DOHH2 (cell line): ENCODE measurements at regions not wholly inside any gene's neighbourhood (a gene's known extent, or its start where the extent isn't known, plus 50 kb on each side); places are given as distances from the start of the nearest gene placed in this dataset.

Experiments
- H3F3A ChIP-seq: fragments of 200-600 bp; sonication (generic), shearing (Covaris generic); 2 replicates; pipeline ENCODE4 v1.6.0; 2016; ENCODE audit warnings: antibody characterized with exemption, mild to moderate bottlenecking; ENCODE audit not compliant: control insufficient read depth, insufficient read depth
- H3K27ac ChIP-seq: fragments of 200-600 bp; sonication (generic); 2 replicates; pipeline ENCODE4 v1.5.1; 2014; ENCODE audit warnings: low read depth, mild to moderate bottlenecking, low read length, moderate library complexity
- H3K27me3 ChIP-seq: fragments of 200-600 bp; sonication (generic); 2 replicates; pipeline ENCODE4 v1.6.1; 2014; ENCODE audit warnings: mild to moderate bottlenecking, low read length, mixed read lengths; ENCODE audit not compliant: control insufficient read depth
- H3K36me3 ChIP-seq: fragments of 200-600 bp; sonication (generic); 2 replicates; pipeline ENCODE4 v1.6.1; 2014; ENCODE audit warnings: mild to moderate bottlenecking, low read length, moderate library complexity, mixed read lengths; ENCODE audit not compliant: control insufficient read depth
- H3K4me1 ChIP-seq: fragments of 200-600 bp; sonication (generic); 2 replicates; pipeline ENCODE4 v1.6.1; 2014; ENCODE audit warnings: mild to moderate bottlenecking, low read length, mixed read lengths; ENCODE audit not compliant: control insufficient read depth
- H3K4me2 ChIP-seq: fragments of 200-600 bp; sonication (generic); 2 replicates; pipeline ENCODE4 v1.6.0; 2014; ENCODE audit warnings: mild to moderate bottlenecking, low read length, moderate library complexity
- H3K4me3 ChIP-seq: fragments of 200-600 bp; sonication (generic); 2 replicates; pipeline ENCODE4 v1.5.1; 2014; ENCODE audit warnings: mild to moderate bottlenecking, low read length, mixed read lengths
- H3K79me2 ChIP-seq: fragments of 200-600 bp; sonication (generic); 2 replicates; pipeline ENCODE4 v1.6.1; 2014; ENCODE audit warnings: mild to moderate bottlenecking, low read length, mixed read lengths; ENCODE audit not compliant: control insufficient read depth
- H3K9me2 ChIP-seq: fragments of 200-600 bp; sonication (generic); replicated peaks from 2 replicates; pipeline ENCODE4 v1.6.1; 2014; ENCODE audit warnings: mild to moderate bottlenecking, low read length, mixed read lengths; ENCODE audit not compliant: control insufficient read depth
- H3K9me3 ChIP-seq: fragments of 200-600 bp; sonication (generic); 2 replicates; pipeline ENCODE4 v1.6.1; 2014; ENCODE audit warnings: antibody characterized with exemption, low read length, mixed read lengths; ENCODE audit not compliant: control insufficient read depth, insufficient read depth
- H4K20me1 ChIP-seq: fragments of 200-600 bp; sonication (generic); 2 replicates; pipeline ENCODE4 v1.6.0; 2014; ENCODE audit warnings: low read depth, mild to moderate bottlenecking, antibody characterized with exemption, low read length, moderate library complexity; ENCODE audit not compliant: control insufficient read depth, insufficient read depth
- EZH2phosphoT487 ChIP-seq: fragments of 200-600 bp; sonication (generic); IDR thresholded peaks from 2 replicates; pipeline ENCODE4 v1.6.1; 2017; ENCODE audit warnings: borderline replicate concordance, mild to moderate bottlenecking, antibody characterized with exemption, low read length, moderate library complexity, mixed read lengths
- TF ChIP-seq, protein P1 (sequence below): fragments of 200-600 bp; sonication (generic); IDR thresholded peaks from one replicate; pipeline ENCODE4 v1.5.1; 2014; ENCODE audit warnings: antibody characterized with exemption, mild to moderate bottlenecking, low read depth, low read length; ENCODE audit not compliant: poor library complexity, severe bottlenecking

DNA sequence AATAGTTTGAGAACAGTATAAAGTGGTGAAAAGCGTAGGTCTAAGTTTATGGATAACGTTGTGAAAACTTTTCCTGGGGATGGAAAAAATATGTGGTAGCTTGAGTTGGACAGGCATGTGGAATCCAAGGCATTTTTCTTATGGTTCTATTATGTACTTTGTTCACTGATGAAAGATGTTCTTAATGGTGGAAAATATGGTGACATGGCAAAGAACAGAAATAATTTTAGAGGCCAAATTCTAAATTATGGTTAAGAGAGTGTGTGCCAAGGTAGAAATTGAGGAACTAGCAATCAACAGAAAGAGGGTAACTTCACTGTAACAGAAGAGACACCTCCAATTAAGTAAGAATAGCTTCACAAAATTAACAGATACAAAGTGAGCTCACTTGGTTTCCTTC is 427.8 kb downstream of the SLC6A15 start:
- Histone ChIP-seq H3K36me3 (no peaks in the 10 kb centered on the region), H4K20me1 (no peaks in the 10 kb centered on the region), H3K4me1 (no peaks in the 10 kb centered on the region), H3K4me3 (no peak overlapping the region), H3K4me2 (no peak overlapping the region), H3F3A (no peaks in the 10 kb centered on the region), H3K9me3 (no peaks in the 10 kb centered on the region), H3K27ac (no peak overlapping the region), H3K27me3 (no peaks in the 10 kb centered on the region), H3K9me2 (no peaks in the 10 kb centered on the region), H3K79me2 (no peaks in the 10 kb centered on the region)
- no peak for TF ChIP-seq EZH2phosphoT487
- TF ChIP-seq, protein P1, sequence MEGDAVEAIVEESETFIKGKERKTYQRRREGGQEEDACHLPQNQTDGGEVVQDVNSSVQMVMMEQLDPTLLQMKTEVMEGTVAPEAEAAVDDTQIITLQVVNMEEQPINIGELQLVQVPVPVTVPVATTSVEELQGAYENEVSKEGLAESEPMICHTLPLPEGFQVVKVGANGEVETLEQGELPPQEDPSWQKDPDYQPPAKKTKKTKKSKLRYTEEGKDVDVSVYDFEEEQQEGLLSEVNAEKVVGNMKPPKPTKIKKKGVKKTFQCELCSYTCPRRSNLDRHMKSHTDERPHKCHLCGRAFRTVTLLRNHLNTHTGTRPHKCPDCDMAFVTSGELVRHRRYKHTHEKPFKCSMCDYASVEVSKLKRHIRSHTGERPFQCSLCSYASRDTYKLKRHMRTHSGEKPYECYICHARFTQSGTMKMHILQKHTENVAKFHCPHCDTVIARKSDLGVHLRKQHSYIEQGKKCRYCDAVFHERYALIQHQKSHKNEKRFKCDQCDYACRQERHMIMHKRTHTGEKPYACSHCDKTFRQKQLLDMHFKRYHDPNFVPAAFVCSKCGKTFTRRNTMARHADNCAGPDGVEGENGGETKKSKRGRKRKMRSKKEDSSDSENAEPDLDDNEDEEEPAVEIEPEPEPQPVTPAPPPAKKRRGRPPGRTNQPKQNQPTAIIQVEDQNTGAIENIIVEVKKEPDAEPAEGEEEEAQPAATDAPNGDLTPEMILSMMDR = no peak

DNA sequence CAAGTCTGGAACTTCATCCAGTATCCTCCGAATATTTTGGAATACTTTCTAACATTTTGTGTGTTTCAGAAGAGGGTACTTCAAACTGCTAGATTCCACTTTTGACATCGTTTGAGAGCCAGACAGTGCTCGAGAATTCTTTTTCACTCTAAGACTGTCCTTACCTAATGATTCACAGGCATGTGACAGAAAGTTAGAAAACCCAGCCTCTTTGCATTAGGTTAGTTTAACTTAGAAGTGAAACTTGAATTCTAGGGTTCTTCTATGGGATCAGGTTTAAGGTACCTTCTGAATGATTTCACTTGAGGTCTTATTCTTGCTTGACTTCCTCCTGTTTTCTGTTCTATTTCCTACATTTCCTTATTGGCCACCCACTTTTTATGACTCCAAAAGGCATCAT is 431.8 kb downstream of the SLC6A15 start:
- Histone ChIP-seq H3F3A (no peaks in the 10 kb centered on the region), H3K27ac (no peak overlapping the region), H4K20me1 (no peaks in the 10 kb centered on the region), H3K4me2 (no peak overlapping the region), H3K4me3 (no peak overlapping the region), H3K4me1 (peaks cover 11% of the 10 kb centered on the region), H3K79me2 (no peaks in the 10 kb centered on the region), H3K9me2 (no peaks in the 10 kb centered on the region), H3K9me3 (no peaks in the 10 kb centered on the region), H3K36me3 (no peaks in the 10 kb centered on the region), H3K27me3 (no peaks in the 10 kb centered on the region)
- no peak for TF ChIP-seq EZH2phosphoT487
- TF ChIP-seq, protein P1 = no peak

DNA sequence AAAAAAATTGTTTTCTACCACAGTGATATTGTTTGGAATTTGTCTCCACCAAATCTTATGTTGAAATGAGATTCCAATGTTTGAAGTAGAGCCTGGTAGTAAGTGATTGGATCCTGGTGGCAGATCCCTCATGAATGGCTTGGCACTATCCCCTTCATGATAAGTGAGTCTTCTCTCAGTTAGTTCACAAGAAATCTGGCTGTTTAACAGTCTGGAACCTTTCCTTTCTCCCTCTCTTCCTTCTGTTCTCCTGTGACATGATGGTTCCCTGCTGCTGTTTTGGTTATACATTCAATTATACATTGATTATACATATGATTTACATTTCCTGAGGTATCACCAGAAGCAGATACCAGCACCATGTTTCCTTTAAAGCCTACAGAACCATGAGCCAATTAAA is 442.2 kb downstream of the SLC6A15 start:
- TF ChIP-seq, protein P1 = no peak
- no peak for TF ChIP-seq EZH2phosphoT487
- Histone ChIP-seq H4K20me1 (no peaks in the 10 kb centered on the region), H3K9me2 (no peaks in the 10 kb centered on the region), H3F3A (no peaks in the 10 kb centered on the region), H3K9me3 (no peaks in the 10 kb centered on the region), H3K27ac (no peak overlapping the region), H3K79me2 (no peaks in the 10 kb centered on the region), H3K27me3 (no peaks in the 10 kb centered on the region), H3K4me3 (no peak overlapping the region), H3K4me2 (no peak overlapping the region), H3K36me3 (no peaks in the 10 kb centered on the region), H3K4me1 (no peaks in the 10 kb centered on the region)

DNA sequence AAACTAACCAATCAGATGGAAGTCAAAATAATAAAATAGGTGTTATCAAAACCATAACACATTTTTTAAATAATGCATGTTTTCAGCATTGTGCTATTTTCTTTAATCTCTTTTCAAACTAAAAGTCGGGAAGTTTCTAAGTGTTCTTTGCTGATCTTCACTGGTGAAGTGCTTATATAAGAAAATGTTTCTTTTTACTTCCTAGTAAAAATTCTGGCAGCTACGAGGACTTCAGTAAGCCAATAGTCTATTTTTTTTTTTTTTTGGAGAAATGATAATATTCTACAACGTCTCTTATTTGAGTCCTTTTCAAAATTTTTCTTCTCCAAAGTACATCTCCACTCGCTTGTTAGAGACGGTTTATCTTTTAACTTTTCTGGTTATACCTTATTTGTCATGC is 448.0 kb downstream of the SLC6A15 start:
- Histone ChIP-seq H3K27ac (no peak overlapping the region), H3K4me1 (no peaks in the 10 kb centered on the region), H3K4me3 (no peak overlapping the region), H3F3A (no peaks in the 10 kb centered on the region), H3K9me3 (no peaks in the 10 kb centered on the region), H4K20me1 (no peaks in the 10 kb centered on the region), H3K79me2 (no peaks in the 10 kb centered on the region), H3K27me3 (no peaks in the 10 kb centered on the region), H3K36me3 (no peaks in the 10 kb centered on the region), H3K9me2 (no peaks in the 10 kb centered on the region), H3K4me2 (no peak overlapping the region)
- TF ChIP-seq, protein P1 = no peak
- no peak for TF ChIP-seq EZH2phosphoT487
